MCF 10A (cell line): ENCODE measurements at regions not wholly inside any gene's neighbourhood (a gene's known extent, or its start where the extent isn't known, plus 50 kb on each side); places are given as distances from the start of the nearest gene placed in this dataset.
A peak's percentile ranks its signal among the peaks of the same experiment; 100 is the strongest.

Experiments
- BruUV-seq: library from RNA; stranded (reverse); fragments of 400-500 nt; replicated peaks from 2 replicates; lab custom pipeline; 2021; lab: Mats Ljungman, UMichigan
- CTCF ChIA-PET: fragments of 300-600 bp; sonication (Branson Sonifier 250); formaldehyde crosslinking; extraction: SDS; loops from one replicate; lab custom pipeline; 2021; ENCODE audit warnings: antibody characterized with exemption, inconsistent platforms; lab: Yijun Ruan, JAX
- POLR2A ChIA-PET: fragments of 300-600, 350-650 bp; sonication (Branson Sonifier 250); formaldehyde crosslinking; extraction: SDS; loops from one replicate; lab custom pipeline; 2020; ENCODE audit warnings: antibody characterized with exemption, inconsistent platforms; lab: Yijun Ruan, JAX
- DNase-seq: peaks from one replicate; pipeline ENCODE4 v3.0.0-alpha.2; 2018; ENCODE audit not compliant: unreplicated experiment
- H3K27ac Mint-ChIP-seq: one replicate; pipeline ENCODE4 v1.8.0; 2022; ENCODE audit warnings: mild to moderate bottlenecking, low read depth, mixed read lengths; ENCODE audit not compliant: unreplicated experiment
- H3K27me3 Mint-ChIP-seq: one replicate; pipeline ENCODE4 v1.8.0; 2022; ENCODE audit warnings: mixed read lengths; ENCODE audit not compliant: insufficient read depth, unreplicated experiment
- H3K36me3 Mint-ChIP-seq: one replicate; pipeline ENCODE4 v1.8.0; 2022; ENCODE audit warnings: mild to moderate bottlenecking, moderate library complexity, mixed read lengths; ENCODE audit not compliant: insufficient read depth, unreplicated experiment
- H3K4me1 Mint-ChIP-seq: one replicate; pipeline ENCODE4 v1.8.0; 2022; ENCODE audit warnings: mixed read lengths; ENCODE audit not compliant: insufficient read depth, unreplicated experiment
- H3K4me3 Mint-ChIP-seq: one replicate; pipeline ENCODE4 v1.8.0; 2022; ENCODE audit warnings: mild to moderate bottlenecking, moderate library complexity, mixed read lengths; ENCODE audit not compliant: unreplicated experiment
- H3K9me3 Mint-ChIP-seq: one replicate; pipeline ENCODE4 v1.8.0; 2022; ENCODE audit warnings: mixed read lengths; ENCODE audit not compliant: unreplicated experiment
- intact Hi-C: fragments of 100-400 bp; cut with micrococcal nuclease; formaldehyde crosslinking; loops from 2 replicates; pipeline ENCODE4 v1.14.1; 2022
- TF ChIP-seq, protein P1 (sequence below): fragments of 200-600 bp; IDR thresholded peaks from one replicate; pipeline ENCODE4 v1.8.0; 2022; ENCODE audit warnings: antibody characterized with exemption, mild to moderate bottlenecking; ENCODE audit not compliant: unreplicated experiment

DNA sequence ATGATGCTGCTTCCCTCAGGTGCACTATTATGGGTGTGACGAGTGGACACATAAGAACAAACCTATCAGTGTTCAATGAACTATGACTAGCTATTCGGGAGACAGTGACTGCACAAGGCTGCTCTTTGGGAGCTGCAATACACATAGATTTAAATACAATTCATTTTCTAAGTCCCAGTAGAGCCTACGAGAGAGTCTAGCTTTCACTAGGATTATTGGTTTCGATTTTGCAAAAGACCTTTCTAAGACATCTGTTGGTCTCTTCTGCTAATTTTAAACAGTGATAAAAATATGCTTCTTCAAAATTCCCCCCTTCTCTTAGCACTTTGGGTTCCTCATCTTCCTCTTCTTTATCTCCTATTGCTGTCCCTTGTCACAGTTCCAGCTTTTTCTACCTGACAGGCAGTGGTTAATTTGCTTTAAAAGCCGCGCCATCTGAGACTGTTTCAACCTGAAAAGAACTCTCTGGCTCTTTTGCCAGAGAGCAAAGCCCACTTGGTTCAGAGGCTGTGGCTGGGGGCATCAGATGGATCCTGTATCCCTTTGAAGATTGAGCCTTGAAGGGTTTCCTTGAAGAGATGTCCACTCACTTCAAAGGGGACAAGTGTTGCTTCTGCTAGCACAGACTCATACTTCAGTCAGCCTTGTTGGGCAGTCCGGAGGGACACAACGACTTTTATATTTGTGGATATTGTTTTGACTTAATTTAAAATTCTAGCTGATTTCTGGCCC, 241.5 kb downstream of the MAN2A1 start:
- BruUV-seq: no TSS peak
- CTCF ChIA-PET: no interaction called here
- Mint-ChIP-seq H3K36me3 (no peaks in the 10 kb centered on the region), H3K27me3 (no peaks in the 10 kb centered on the region), H3K27ac (peak overlapping the region; percentile 25), H3K4me1 (peaks cover 6% of the 10 kb centered on the region), H3K9me3 (no peaks in the 10 kb centered on the region), H3K4me3 (no peak overlapping the region)
- POLR2A ChIA-PET: interaction anchor here (0.8 kb wide), 1 partner anchor 18 kb away, joined by 3 read pairs; no protein-coding TSS in a partner anchor
- TF ChIP-seq, protein P1, sequence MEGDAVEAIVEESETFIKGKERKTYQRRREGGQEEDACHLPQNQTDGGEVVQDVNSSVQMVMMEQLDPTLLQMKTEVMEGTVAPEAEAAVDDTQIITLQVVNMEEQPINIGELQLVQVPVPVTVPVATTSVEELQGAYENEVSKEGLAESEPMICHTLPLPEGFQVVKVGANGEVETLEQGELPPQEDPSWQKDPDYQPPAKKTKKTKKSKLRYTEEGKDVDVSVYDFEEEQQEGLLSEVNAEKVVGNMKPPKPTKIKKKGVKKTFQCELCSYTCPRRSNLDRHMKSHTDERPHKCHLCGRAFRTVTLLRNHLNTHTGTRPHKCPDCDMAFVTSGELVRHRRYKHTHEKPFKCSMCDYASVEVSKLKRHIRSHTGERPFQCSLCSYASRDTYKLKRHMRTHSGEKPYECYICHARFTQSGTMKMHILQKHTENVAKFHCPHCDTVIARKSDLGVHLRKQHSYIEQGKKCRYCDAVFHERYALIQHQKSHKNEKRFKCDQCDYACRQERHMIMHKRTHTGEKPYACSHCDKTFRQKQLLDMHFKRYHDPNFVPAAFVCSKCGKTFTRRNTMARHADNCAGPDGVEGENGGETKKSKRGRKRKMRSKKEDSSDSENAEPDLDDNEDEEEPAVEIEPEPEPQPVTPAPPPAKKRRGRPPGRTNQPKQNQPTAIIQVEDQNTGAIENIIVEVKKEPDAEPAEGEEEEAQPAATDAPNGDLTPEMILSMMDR: no peak
- no peak for DNase-seq
- intact Hi-C loops: no loop called here

DNA sequence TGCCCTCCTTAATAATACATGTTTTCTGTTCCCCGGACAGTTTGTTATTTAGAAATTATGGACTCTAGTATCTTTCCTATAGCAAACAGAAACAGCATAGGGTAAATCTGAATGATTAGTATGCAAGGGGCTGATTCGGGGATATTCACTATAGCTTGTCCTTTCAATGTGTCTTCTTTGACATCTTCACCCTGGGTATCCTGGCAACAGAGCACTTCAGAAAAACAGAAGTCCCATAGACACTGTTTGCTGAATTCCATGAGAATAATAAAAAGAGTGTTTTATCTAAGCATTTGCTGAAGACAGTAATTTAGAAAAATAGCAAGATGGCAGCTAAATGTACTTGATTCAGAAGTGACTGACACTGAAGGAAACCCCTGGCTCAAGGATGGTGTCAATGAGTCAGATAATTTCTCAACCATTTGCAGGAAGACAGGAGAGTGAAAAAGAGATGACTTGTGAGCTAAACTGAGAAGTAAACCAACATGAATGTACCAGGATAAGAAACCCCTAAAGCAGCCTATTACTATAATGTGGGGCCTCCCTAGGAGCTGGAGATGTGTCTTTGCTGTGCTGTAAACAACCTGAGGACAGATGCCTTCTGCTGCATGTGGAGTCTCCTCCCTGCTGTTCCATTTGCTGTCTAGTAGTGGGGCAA, 246.2 kb downstream of the MAN2A1 start:
- CTCF ChIA-PET: no interaction called here
- TF ChIP-seq, protein P1: no peak
- H3K4me1 Mint-ChIP-seq: peaks cover 8% of the 10 kb centered on the region
- DNase-seq: peak; percentile 43
- no peaks in the 10 kb centered on the region for H3K36me3 Mint-ChIP-seq
- no peaks in the 10 kb centered on the region for H3K27me3 Mint-ChIP-seq
- intact Hi-C loops: no loop called here
- BruUV-seq: no TSS peak
- POLR2A ChIA-PET: interaction anchor here (1.0 kb wide), 1 partner anchor 18 kb away, joined by 4 read pairs; no protein-coding TSS in a partner anchor
- H3K9me3 Mint-ChIP-seq: no peaks in the 10 kb centered on the region
- H3K27ac Mint-ChIP-seq: no peak overlapping the region
- H3K4me3 Mint-ChIP-seq: no peak overlapping the region

DNA sequence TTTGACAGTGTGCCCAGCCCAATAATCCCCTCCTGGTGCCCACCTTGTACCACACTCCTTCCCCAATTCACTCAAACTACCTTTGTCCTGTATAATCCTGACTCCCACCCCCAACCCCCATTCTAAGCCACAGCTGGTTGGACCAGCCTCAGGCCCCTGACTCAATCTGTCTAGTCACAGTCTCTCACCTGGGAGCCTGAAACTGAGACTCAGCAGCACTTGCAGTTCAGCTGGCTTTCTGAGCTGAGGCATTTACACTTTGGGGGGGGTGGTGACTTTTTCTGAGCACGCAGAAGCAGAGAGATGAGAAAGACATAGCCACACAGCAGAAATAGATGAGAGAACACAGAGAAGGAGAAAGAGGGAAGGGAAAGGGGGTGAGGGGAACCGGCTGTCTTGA, 247.3 kb downstream of the MAN2A1 start:
- CTCF ChIA-PET: interaction anchor here (0.7 kb wide), 1 partner anchor 12 kb away, joined by 3 read pairs; no protein-coding TSS in a partner anchor

DNA sequence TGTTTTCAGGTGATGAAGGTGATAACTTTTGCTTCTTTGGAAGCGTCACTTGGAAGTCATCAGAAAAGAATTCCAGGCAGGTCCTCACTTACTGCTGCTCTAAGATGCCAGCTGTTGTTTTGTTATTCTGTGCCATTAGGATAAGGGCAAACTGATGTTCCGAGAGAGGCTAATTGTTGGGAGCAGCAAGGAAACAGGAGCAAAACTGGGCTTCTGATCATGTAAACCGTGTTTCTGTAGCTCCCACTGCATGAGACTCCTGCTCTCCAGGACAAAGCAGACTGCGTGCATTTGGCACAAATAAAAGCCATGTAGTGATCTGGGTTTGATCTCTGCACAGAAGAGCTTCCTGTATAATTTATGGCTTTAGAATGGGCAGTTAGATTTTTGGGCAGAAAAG, 248.2 kb downstream of the MAN2A1 start:
- Mint-ChIP-seq H3K9me3 (no peaks in the 10 kb centered on the region), H3K27ac (no peak overlapping the region), H3K4me1 (peaks cover 8% of the 10 kb centered on the region), H3K36me3 (no peaks in the 10 kb centered on the region), H3K4me3 (no peak overlapping the region), H3K27me3 (no peaks in the 10 kb centered on the region)
- intact Hi-C loops: no loop called here
- TF ChIP-seq, protein P1: no peak
- BruUV-seq: no TSS peak
- POLR2A ChIA-PET: interaction anchor here (0.6 kb wide), 1 partner anchor 10 kb away, joined by 3 read pairs; no protein-coding TSS in a partner anchor
- no peak for DNase-seq
- CTCF ChIA-PET: interaction anchor here (0.7 kb wide), 1 partner anchor 11 kb away, joined by 3 read pairs; no protein-coding TSS in a partner anchor

More for the DNA sequence above, 247.3 kb downstream of the MAN2A1 start:
- Mint-ChIP-seq H3K9me3 (no peaks in the 10 kb centered on the region), H3K27ac (no peak overlapping the region), H3K4me1 (peaks cover 8% of the 10 kb centered on the region), H3K27me3 (no peaks in the 10 kb centered on the region), H3K4me3 (no peak overlapping the region), H3K36me3 (no peaks in the 10 kb centered on the region)
- DNase-seq: no peak
- TF ChIP-seq, protein P1: no peak
- POLR2A ChIA-PET: no interaction called here
- intact Hi-C loops: no loop called here
- BruUV-seq: no TSS peak
